IMR-90 (cell line): ENCODE measurements at regions not wholly inside any gene's neighbourhood (a gene's known extent, or its start where the extent isn't known, plus 50 kb on each side); places are given as distances from the start of the nearest gene placed in this dataset.
A peak's percentile ranks its signal among the peaks of the same experiment; 100 is the strongest.

ENCODE experiments used
- ATAC-seq: fragments of 200-7000 bp; cut with Tn5 transposase; 2 replicates; pipeline ENCODE4 v1.9.1; 2020; ENCODE audit warnings: low read depth, mild to moderate bottlenecking, moderate library complexity
- BruUV-seq: library from RNA; stranded (reverse); fragments of 400-500 nt; replicated peaks from 2 replicates; lab custom pipeline; 2021; lab: Mats Ljungman, UMichigan
- CTCF ChIA-PET: fragments of 300-600 bp; formaldehyde crosslinking; extraction: SDS; loops from one replicate; lab custom pipeline; 2021; ENCODE audit warnings: antibody characterized with exemption; lab: Yijun Ruan, JAX
- POLR2A ChIA-PET: fragments of 300-600 bp; sonication (Branson Sonifier 250); formaldehyde crosslinking; loops from one replicate; lab custom pipeline; 2022; ENCODE audit warnings: antibody characterized with exemption; ENCODE audit not compliant: unreplicated experiment; lab: Charles Lee
- DNase-seq: peaks from one replicate; pipeline ENCODE4 v3.0.0; 2013
- H2AFZ ChIP-seq: replicated peaks from 2 replicates; pipeline ENCODE3; 2013; ENCODE audit warnings: low read length, mild to moderate bottlenecking; ENCODE audit not compliant: poor library complexity
- H2AK5ac ChIP-seq: 2 replicates; pipeline ENCODE4 v1.6.1; 2013; ENCODE audit warnings: low read depth, low read length, inconsistent platforms
- H2AK9ac ChIP-seq: replicated peaks from 2 replicates; pipeline ENCODE3; 2013; ENCODE audit warnings: mild to moderate bottlenecking, low read depth, low read length, moderate library complexity; ENCODE audit not compliant: poor library complexity
- H2BK120ac ChIP-seq: 2 replicates; pipeline ENCODE4 v1.6.1; 2013; ENCODE audit warnings: low read depth, low read length, inconsistent platforms
- H2BK15ac ChIP-seq: 3 replicates; pipeline ENCODE4 v1.6.1; 2013; ENCODE audit warnings: low read depth, low read length, inconsistent platforms
- H2BK20ac ChIP-seq: 2 replicates; pipeline ENCODE4 v1.6.1; 2013; ENCODE audit warnings: low read depth, mild to moderate bottlenecking, inconsistent platforms, low read length, moderate library complexity
- H2BK5ac ChIP-seq: 2 replicates; pipeline ENCODE4 v1.6.1; 2013; ENCODE audit warnings: mild to moderate bottlenecking, low read depth, low read length, inconsistent platforms; ENCODE audit not compliant: poor library complexity, severe bottlenecking
- H3K14ac ChIP-seq: replicated peaks from 2 replicates; pipeline ENCODE4 v1.6.1; 2013; ENCODE audit warnings: low read depth, low read length, inconsistent platforms
- H3K18ac ChIP-seq: 2 replicates; pipeline ENCODE4 v1.6.1; 2013; ENCODE audit warnings: low read depth, low read length, control low read depth
- H3K23ac ChIP-seq: 2 replicates; pipeline ENCODE4 v1.6.1; 2013; ENCODE audit warnings: low read depth, low read length, inconsistent platforms
- H3K27ac ChIP-seq: 2 replicates; pipeline ENCODE4 v1.5.1; 2013; ENCODE audit warnings: mild to moderate bottlenecking, control low read depth, low read length; ENCODE audit not compliant: insufficient read depth
- H3K27me3 ChIP-seq: 2 replicates; pipeline ENCODE4 v1.6.1; 2013; ENCODE audit warnings: low read length; ENCODE audit not compliant: control insufficient read depth, insufficient read depth
- H3K36me3 ChIP-seq: 2 replicates; pipeline ENCODE4 v1.6.1; 2013; ENCODE audit warnings: low read length, mixed read lengths; ENCODE audit not compliant: control insufficient read depth, insufficient read depth
- H3K4ac ChIP-seq: 2 replicates; pipeline ENCODE4 v1.6.1; 2013; ENCODE audit warnings: low read depth, low read length, inconsistent platforms
- H3K4me1 ChIP-seq: 2 replicates; pipeline ENCODE4 v1.6.1; 2013; ENCODE audit warnings: low read length, mixed read lengths; ENCODE audit not compliant: control insufficient read depth, insufficient read depth
- H3K4me2 ChIP-seq: 2 replicates; pipeline ENCODE4 v1.6.1; 2013; ENCODE audit warnings: low read depth, mild to moderate bottlenecking, control low read depth, low read length, moderate library complexity
- H3K4me3 ChIP-seq: 2 replicates; pipeline ENCODE4 v1.5.1; 2013; ENCODE audit warnings: low read depth, mild to moderate bottlenecking, control low read depth, low read length, moderate library complexity; ENCODE audit not compliant: insufficient read depth
- H3K56ac ChIP-seq: 2 replicates; pipeline ENCODE4 v1.6.1; 2013; ENCODE audit warnings: low read length, inconsistent platforms; ENCODE audit not compliant: insufficient read depth; ENCODE audit errors: extremely low read depth
- H3K79me1 ChIP-seq, 2 experiments: 2 replicates each; pipeline ENCODE4 v1.6.1; 2013; ENCODE audit warnings: low read length in 2 of 2, inconsistent platforms in 1 of 2, low read depth in 1 of 2
- H3K9ac ChIP-seq: 2 replicates; pipeline ENCODE4 v1.6.1; 2013; ENCODE audit warnings: low read depth, low read length, control low read depth
- H3K9me1 ChIP-seq: 2 replicates; pipeline ENCODE4 v1.6.1; 2013; ENCODE audit warnings: low read length, inconsistent platforms; ENCODE audit not compliant: insufficient read depth
- H3K9me3 ChIP-seq: 2 replicates; pipeline ENCODE4 v1.6.1; 2013; ENCODE audit warnings: low read length; ENCODE audit not compliant: control insufficient read depth, insufficient read depth
- H4K20me1 ChIP-seq: 2 replicates; pipeline ENCODE4 v1.6.1; 2013; ENCODE audit warnings: low read length, inconsistent platforms; ENCODE audit not compliant: insufficient read depth
- H4K5ac ChIP-seq: 2 replicates; pipeline ENCODE4 v1.6.1; 2013; ENCODE audit warnings: mild to moderate bottlenecking, low read depth, low read length, control low read depth
- H4K8ac ChIP-seq, 2 experiments: 2 replicates each; pipeline ENCODE4 v1.6.1; 2013; ENCODE audit warnings: low read depth in 2 of 2, low read length in 2 of 2, control low read depth in 1 of 2, inconsistent platforms in 1 of 2
- H4K91ac ChIP-seq: 2 replicates; pipeline ENCODE4 v1.6.1; 2013; ENCODE audit warnings: low read depth, low read length, inconsistent platforms; ENCODE audit not compliant: insufficient read depth
- CHD1 ChIP-seq: IDR thresholded peaks from 2 replicates; pipeline ENCODE4 v1.6.1; 2012; ENCODE audit warnings: low read depth, low read length, improper control_type of control experiment
- ELK1 ChIP-seq: fragments of 150-350 bp; IDR thresholded peaks from 2 replicates; pipeline ENCODE4 v1.6.1; 2016; ENCODE audit warnings: low read depth, mild to moderate bottlenecking, low read length, moderate library complexity, borderline replicate concordance
- MAFK ChIP-seq: IDR thresholded peaks from 2 replicates; pipeline ENCODE4 v1.6.1; 2012; ENCODE audit warnings: low read depth, low read length, improper control_type of control experiment
- MXI1 ChIP-seq: IDR thresholded peaks from 2 replicates; pipeline ENCODE4 v1.6.1; 2012; ENCODE audit warnings: low read depth, mild to moderate bottlenecking, low read length, moderate library complexity, borderline replicate concordance
- NFE2L2 ChIP-seq: fragments of 150-350 bp; IDR thresholded peaks from 2 replicates; pipeline ENCODE4 v1.6.1; 2016; ENCODE audit warnings: low read depth, mild to moderate bottlenecking, low read length
- RAD21 ChIP-seq: IDR thresholded peaks from 2 replicates; pipeline ENCODE4 v1.6.1; 2012; ENCODE audit warnings: low read length, improper control_type of control experiment
- RCOR1 ChIP-seq: IDR thresholded peaks from 2 replicates; pipeline ENCODE4 v1.6.1; 2012; ENCODE audit warnings: mild to moderate bottlenecking, low read length, improper control_type of control experiment; ENCODE audit not compliant: insufficient replicate concordance
- USF2 ChIP-seq: fragments of 150-350 bp; IDR thresholded peaks from 2 replicates; pipeline ENCODE4 v1.6.1; 2017; ENCODE audit warnings: mild to moderate bottlenecking, antibody characterized with exemption, low read length, low read depth
- WGBS, 2 experiments: methylation state at CpG; one replicate each; pipeline versions ENCODE4 v1.1.5 to v1.1.7; 2013; ENCODE audit warnings: missing lambda C conversion rate in 2 of 2; ENCODE audit not compliant: insufficient read length in 1 of 2; ENCODE audit errors: extremely low coverage in 2 of 2; 5-methylcytosine and 5-hydroxymethylcytosine counted together
- dilution Hi-C: fragments of 300-500 bp; cut with HindIII; formaldehyde crosslinking; loops from one replicate; pipeline ENCODE4 v1.14.3; 2018; ENCODE audit warnings: low sequenced_read_pairs; ENCODE audit not compliant: unreplicated experiment
- in situ Hi-C: fragments of 300-500 bp; cut with MboI; formaldehyde crosslinking; loops from 3 replicates; pipeline ENCODE4 v1.14.3; 2019; ENCODE audit warnings: low sequenced_read_pairs, inconsistent platforms, mixed read lengths
- intact Hi-C: fragments of 100-400 bp; cut with micrococcal nuclease; formaldehyde crosslinking; loops from 2 replicates; pipeline ENCODE4 v1.10.0; 2022
- TF ChIP-seq, protein P1 (sequence below): conservative IDR thresholded peaks from 2 replicates; pipeline ENCODE4 v1.5.1; 2012; ENCODE audit warnings: mild to moderate bottlenecking, low read depth, low read length, improper control_type of control experiment

- Histone ChIP-seq H3K36me3 (no peaks in the 10 kb centered on the region), H3K4me1 (peaks cover 13% of the 10 kb centered on the region), H3K9me1 (peaks cover 13% of the 10 kb centered on the region), H4K5ac (no peak overlapping the region), H3K79me1 (no peaks in the 10 kb centered on the region), H3K27ac (no peak overlapping the region), H2BK20ac (peak overlapping the region; percentile 82; the same call in 1 of the 2 replicates), H2AFZ (peak overlapping the region; percentile 24), H4K20me1 (no peaks in the 10 kb centered on the region), H3K27me3 (no peaks in the 10 kb centered on the region), H3K9ac (no peak overlapping the region), H2BK5ac (no peak overlapping the region), H3K18ac (no peak overlapping the region; the same call in 1 of the 2 replicates), H3K4ac (peak overlapping the region; percentile 82; the same call in 1 of the 2 replicates), H2BK15ac (peak overlapping the region; percentile 57; the same call in 1 of the 3 replicates), H3K4me3 (no peak overlapping the region), H2AK9ac (no peak overlapping the region), H4K8ac (peak overlapping the region in 1 of 2 experiments; percentile 74; a peak in 1 of 4 replicates), H2AK5ac (peak overlapping the region; percentile 20; the same call in 1 of the 2 replicates), H3K4me2 (no peak overlapping the region), H2BK120ac (peak overlapping the region; percentile 81), H3K9me3 (peaks cover 2% of the 10 kb centered on the region; the same call in 1 of the 2 replicates), H4K91ac (no peak overlapping the region; the same call in 1 of the 2 replicates), H3K14ac (peak overlapping the region; percentile 7; the same call in 1 of the 2 replicates), H3K23ac (no peak overlapping the region), H3K56ac (no peak overlapping the region)
- TF ChIP-seq MAFK (no peak), ELK1 (no peak), RAD21 (no peak), CHD1 (no peak), MXI1 (no peak), RCOR1 (no peak), NFE2L2 (no peak), USF2 (no peak)
- TF ChIP-seq, protein P1, sequence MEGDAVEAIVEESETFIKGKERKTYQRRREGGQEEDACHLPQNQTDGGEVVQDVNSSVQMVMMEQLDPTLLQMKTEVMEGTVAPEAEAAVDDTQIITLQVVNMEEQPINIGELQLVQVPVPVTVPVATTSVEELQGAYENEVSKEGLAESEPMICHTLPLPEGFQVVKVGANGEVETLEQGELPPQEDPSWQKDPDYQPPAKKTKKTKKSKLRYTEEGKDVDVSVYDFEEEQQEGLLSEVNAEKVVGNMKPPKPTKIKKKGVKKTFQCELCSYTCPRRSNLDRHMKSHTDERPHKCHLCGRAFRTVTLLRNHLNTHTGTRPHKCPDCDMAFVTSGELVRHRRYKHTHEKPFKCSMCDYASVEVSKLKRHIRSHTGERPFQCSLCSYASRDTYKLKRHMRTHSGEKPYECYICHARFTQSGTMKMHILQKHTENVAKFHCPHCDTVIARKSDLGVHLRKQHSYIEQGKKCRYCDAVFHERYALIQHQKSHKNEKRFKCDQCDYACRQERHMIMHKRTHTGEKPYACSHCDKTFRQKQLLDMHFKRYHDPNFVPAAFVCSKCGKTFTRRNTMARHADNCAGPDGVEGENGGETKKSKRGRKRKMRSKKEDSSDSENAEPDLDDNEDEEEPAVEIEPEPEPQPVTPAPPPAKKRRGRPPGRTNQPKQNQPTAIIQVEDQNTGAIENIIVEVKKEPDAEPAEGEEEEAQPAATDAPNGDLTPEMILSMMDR, result no peak
- intact Hi-C loops (loop anchor here (10.0 kb wide), 1 partner anchor 203 kb away; no protein-coding TSS in a partner anchor), in situ Hi-C loops (no loop called here), dilution Hi-C loops (no loop called here)
- POLR2A ChIA-PET, result no interaction called here
- DNase-seq (peak; percentile 11), ATAC-seq (no peak)
- CTCF ChIA-PET, result interaction anchor here (0.9 to 1.3 kb wide), 3 partner anchors 68 to 213 kb away, joined by 3 read pairs; no protein-coding TSS in a partner anchor
- no TSS peak for BruUV-seq
- no CpG with 5 or more reads among the region's 3 CpGs for WGBS, 2 experiments
Observed at GRCh38 chr13:30047154-30047874, 196.9 kb upstream of the UBL3 start.
